MG63 (cell line): ENCODE measurements at regions not wholly inside any gene's neighbourhood (a gene's known extent, or its start where the extent isn't known, plus 50 kb on each side); places are given as distances from the start of the nearest gene placed in this dataset.

Source experiments
- DNase-seq: peaks from one replicate; pipeline ENCODE4 v3.0.0-alpha.2; 2020
- H3K27me3 ChIP-seq: fragments of 250-450 bp; sonication (Bioruptor Pico); 2 replicates; pipeline ENCODE4 v1.5.1; 2020; ENCODE audit warnings: mild to moderate bottlenecking, moderate library complexity
- H3K36me3 ChIP-seq: fragments of 250-450 bp; sonication (Bioruptor Pico); 2 replicates; pipeline ENCODE4 v1.5.1; 2020; ENCODE audit warnings: mild to moderate bottlenecking, moderate library complexity
- H3K4me3 ChIP-seq: fragments of 250-450 bp; sonication (Bioruptor Pico); 2 replicates; pipeline ENCODE4 v1.5.1; 2020; ENCODE audit warnings: mild to moderate bottlenecking, moderate library complexity
- H3K9me3 ChIP-seq: fragments of 250-450 bp; sonication (Bioruptor Pico); 2 replicates; pipeline ENCODE4 v1.5.1; 2020; ENCODE audit warnings: mild to moderate bottlenecking, moderate library complexity

DNA sequence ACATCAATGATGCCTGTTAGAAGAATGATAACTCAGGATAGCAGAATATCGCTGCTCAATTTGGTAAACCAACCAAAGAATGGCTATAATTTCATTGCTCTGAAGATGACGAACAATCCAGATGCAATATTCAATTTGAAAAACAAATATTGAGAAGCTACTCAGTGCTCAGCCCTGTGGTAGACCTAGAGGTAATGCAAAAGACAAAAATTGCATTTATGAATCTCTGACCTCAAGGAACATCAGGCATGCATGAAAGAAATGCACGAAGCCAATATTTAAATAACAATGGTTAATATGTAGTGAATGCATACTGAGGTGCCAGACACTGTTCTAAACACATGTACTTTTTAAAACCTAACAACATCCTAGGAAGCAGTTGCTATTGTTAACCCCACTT lies 298.6 kb upstream of the TMTC1 start:
- peaks cover 8% of the 10 kb centered on the region for H3K27me3 ChIP-seq
- no peak overlapping the region for H3K4me3 ChIP-seq
- no peaks in the 10 kb centered on the region for H3K36me3 ChIP-seq
- no peaks in the 10 kb centered on the region for H3K9me3 ChIP-seq
- DNase-seq = no peak

DNA sequence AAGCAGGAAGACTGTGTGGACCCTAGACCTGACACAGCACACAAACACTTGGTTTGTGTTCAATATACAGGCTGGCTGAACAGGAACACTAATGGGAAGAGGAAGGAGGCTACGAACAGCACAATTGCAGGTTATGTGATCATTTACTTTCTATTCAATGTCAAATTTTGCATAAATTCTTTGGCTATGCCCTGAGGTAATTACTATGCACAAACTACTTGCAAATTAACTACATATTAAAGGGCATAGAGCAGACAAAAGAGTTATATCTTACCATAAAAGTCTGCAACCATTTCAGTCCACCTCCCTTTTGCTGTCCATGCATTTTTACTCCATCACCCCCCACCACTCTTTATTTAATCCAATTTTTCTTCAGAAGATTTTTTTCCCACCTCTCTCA lies 291.2 kb upstream of the TMTC1 start:
- Histone ChIP-seq H3K36me3 (no peaks in the 10 kb centered on the region), H3K27me3 (peaks cover 8% of the 10 kb centered on the region), H3K4me3 (no peak overlapping the region), H3K9me3 (no peaks in the 10 kb centered on the region)
- no peak for DNase-seq

DNA sequence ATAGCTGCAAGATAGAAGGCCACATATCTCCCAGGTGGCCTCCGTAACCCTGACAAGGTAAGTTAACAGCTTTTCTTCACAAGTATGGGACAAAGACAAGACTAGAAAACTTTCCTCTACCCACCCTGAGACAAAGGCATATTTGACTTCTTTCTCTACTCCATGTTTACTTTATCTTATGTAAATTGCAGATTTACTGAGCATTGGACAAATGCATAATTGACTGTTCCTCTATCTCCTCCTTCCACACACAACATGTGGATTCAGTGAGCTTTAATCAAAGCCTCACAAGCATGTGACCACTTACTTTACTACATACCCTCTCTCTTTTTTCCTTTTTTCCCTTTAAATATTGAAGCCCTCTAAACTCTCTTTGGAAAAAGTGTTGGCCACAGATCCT lies 289.1 kb upstream of the TMTC1 start:
- Histone ChIP-seq H3K36me3 (no peaks in the 10 kb centered on the region), H3K4me3 (no peak overlapping the region), H3K27me3 (no peaks in the 10 kb centered on the region), H3K9me3 (no peaks in the 10 kb centered on the region)
- DNase-seq = no peak

DNA sequence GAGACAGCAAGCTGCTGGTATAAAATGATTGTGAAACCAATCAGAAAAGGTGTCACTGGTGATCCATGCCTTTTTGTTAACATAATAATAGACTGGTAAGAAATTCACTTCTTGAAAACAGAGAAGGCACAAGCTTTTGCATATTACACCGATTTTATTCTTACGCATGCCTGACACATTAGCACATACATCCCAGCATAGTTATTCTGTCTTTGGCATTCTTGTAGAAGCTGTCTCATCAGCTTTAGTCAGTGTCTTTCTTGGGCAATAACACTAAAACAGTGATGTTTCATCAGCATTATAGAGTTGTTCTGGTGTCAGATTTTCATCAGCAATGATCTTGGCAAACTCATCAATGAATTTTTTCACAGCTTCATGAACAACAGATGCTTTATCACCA lies 283.4 kb upstream of the TMTC1 start:
- Histone ChIP-seq H3K4me3 (no peak overlapping the region), H3K9me3 (no peaks in the 10 kb centered on the region), H3K27me3 (no peaks in the 10 kb centered on the region), H3K36me3 (no peaks in the 10 kb centered on the region)
- no peak for DNase-seq

DNA sequence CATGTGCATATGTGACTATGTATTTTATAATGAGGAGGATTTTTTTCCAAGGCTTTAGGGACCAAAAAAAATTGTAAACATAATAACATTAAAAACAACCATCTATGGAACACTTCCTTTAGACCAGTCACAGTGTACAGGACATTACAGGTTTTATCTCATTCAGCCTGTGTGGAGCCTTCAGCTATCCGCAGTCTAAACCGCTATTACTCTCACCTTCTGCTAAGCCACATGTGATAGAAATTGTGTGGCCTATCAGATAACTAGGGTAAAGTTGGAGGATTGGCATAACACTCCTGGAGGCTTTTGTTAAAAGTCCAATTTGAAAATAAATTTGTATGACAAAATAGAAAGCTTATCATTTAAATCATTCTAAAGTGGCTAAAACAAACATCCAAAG lies 281.2 kb upstream of the TMTC1 start:
- Histone ChIP-seq H3K4me3 (no peak overlapping the region), H3K36me3 (no peaks in the 10 kb centered on the region)
- no peak for DNase-seq

DNA sequence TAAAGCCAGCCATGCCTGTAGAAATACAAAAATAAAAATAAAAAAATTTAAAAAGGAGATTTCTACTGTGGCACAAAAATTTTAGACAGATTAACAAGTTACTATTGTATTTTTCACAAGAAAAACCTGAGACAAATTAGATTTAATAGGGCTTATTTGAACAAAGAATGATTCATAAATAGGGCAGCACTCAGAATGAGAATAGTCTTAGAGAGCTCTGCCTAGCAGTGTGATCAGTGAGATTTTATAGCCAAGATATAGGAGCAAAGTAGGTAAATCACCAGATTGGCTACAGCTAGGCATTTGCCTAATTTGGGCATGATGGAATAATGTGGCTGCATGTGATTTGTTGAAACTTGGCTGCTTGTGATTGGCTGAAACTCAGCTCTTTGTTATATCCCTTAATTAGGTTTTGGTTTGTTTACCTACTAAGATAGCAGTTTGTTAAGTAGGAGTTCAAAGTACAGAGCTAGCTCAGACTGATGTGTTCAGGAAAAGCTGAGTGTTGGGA lies 279.7 kb upstream of the TMTC1 start:
- DNase-seq = no peak
- Histone ChIP-seq H3K27me3 (no peaks in the 10 kb centered on the region), H3K4me3 (no peak overlapping the region), H3K36me3 (no peaks in the 10 kb centered on the region), H3K9me3 (no peaks in the 10 kb centered on the region)

More for the DNA sequence above, 281.2 kb upstream of the TMTC1 start:
- Histone ChIP-seq H3K9me3 (no peaks in the 10 kb centered on the region), H3K27me3 (no peaks in the 10 kb centered on the region)

DNA sequence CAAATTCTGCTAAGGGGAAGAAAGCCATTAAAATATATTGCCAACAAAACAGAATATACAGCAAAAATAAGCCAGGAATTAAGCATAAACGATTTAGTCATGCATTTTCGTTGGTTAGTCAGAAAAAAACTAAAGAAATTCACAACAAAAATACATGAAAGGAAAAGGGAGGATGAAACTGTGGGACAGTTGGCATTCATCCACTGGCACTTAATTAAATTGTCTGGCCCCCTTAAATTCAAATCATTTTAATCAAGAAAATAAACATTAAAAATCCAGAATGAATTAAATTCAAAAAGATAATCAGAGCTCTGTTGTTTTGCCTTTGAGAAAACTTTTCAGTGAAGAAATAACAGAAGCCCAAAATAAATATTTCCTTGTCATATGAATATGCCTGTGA lies 264.6 kb upstream of the TMTC1 start:
- Histone ChIP-seq H3K27me3 (no peaks in the 10 kb centered on the region), H3K36me3 (no peaks in the 10 kb centered on the region), H3K4me3 (no peak overlapping the region), H3K9me3 (no peaks in the 10 kb centered on the region; the same call in 1 of the 2 replicates)
- DNase-seq = no peak

DNA sequence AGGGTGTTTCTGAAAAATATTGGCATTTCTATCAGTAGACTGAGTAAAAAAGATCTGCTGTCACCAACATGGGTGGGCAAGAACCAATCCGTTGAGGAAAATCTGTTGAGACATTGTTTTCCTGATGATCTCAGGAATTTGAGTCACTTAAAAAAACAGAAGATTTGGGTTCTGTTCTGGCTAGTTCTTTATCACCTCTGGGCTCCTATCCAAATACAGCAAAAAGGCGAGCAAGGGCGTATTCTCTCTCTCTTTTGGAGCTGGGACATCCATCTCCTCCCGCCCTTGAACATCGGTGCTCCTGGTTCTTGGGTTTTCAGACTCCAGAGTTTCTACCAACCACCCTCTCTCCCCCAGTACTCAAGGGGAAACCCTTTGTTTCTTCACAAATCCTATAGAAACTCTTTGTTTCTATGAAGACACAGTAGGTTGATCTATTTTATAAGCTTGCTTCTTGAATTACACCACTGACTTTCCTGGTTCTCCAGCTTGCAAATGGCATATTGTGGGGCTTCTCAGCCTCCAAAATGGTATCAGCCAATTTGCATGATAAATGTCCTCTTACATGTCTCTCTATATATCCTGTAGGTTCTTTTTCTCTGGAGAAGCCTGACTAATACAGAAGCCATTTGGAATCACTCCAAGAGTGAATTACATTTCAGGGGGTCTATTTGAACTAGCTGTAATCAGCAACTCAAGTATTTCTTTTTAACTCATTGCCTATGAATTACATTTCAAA lies 263.9 kb upstream of the TMTC1 start:
- no peak overlapping the region for H3K4me3 ChIP-seq
- H3K36me3 ChIP-seq = no peaks in the 10 kb centered on the region
- DNase-seq = peak; percentile 17
- no peaks in the 10 kb centered on the region for H3K27me3 ChIP-seq
- no peaks in the 10 kb centered on the region for H3K9me3 ChIP-seq

DNA sequence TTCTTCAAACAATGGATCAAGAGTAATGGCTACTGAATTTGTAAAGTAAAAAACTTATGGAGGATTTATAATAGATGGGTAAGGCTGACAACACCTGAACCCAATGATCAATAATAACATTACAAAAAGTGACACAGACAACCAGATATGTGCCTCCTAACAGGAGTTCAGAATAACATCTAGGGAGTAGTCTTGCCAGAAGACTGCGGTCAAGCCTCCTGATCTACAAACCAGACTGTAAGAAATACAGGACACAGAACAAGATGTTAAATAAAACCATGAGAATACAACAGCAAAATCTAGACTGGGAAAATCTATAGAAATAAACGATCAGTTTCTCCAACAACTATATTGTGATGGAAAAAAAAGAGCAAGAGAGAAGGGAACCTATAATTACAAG lies 262.6 kb upstream of the TMTC1 start:
- no peaks in the 10 kb centered on the region for H3K27me3 ChIP-seq
- DNase-seq = no peak

DNA sequence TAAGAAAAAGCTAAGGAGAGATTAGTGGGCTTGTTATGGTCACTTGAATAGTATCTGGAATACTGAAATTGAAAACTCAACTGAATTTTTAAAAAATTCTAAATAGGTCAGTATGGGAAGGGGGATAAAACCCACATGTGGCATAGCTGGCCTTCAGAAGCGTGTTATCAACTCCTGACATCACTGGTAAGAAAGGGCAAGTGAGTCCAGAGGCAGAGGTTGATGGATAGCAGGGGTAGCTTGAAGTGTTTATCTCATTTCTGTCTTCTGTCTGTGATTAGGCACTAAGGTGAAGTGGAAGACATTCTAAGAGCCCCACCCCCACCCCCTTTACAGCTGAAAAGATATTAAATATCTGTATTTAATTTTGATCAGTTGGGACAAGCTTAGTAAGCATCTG lies 261.4 kb upstream of the TMTC1 start:
- Histone ChIP-seq H3K36me3 (no peaks in the 10 kb centered on the region), H3K27me3 (no peaks in the 10 kb centered on the region), H3K4me3 (no peak overlapping the region), H3K9me3 (peaks cover 1% of the 10 kb centered on the region; the same call in 1 of the 2 replicates)
- no peak for DNase-seq

More for the DNA sequence above, 262.6 kb upstream of the TMTC1 start:
- H3K4me3 ChIP-seq = no peak overlapping the region
- no peaks in the 10 kb centered on the region for H3K36me3 ChIP-seq
- H3K9me3 ChIP-seq = no peaks in the 10 kb centered on the region

DNA sequence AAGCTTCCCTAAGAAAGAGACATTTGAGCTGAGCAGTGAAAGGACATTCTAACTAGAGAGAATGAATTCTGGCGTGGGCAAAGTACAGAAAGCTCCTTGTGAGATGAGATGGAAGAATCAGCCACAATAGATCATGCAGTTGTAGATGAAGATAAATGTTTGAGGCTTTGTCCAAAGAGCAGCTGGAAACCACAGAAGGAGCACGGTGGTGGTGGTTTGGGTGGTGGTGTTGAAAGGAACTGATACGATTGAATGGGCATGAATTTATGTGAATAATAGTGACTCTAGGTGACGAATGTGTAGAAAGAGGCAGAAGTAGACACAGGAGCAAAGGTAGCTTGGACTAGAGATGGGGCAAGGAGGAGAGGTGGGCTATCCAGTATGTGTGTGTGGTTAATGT lies 260.5 kb upstream of the TMTC1 start:
- DNase-seq = no peak
- H3K27me3 ChIP-seq = no peaks in the 10 kb centered on the region
- peaks cover 1% of the 10 kb centered on the region; the same call in 1 of the 2 replicates for H3K9me3 ChIP-seq
- H3K36me3 ChIP-seq = no peaks in the 10 kb centered on the region
- no peak overlapping the region for H3K4me3 ChIP-seq

DNA sequence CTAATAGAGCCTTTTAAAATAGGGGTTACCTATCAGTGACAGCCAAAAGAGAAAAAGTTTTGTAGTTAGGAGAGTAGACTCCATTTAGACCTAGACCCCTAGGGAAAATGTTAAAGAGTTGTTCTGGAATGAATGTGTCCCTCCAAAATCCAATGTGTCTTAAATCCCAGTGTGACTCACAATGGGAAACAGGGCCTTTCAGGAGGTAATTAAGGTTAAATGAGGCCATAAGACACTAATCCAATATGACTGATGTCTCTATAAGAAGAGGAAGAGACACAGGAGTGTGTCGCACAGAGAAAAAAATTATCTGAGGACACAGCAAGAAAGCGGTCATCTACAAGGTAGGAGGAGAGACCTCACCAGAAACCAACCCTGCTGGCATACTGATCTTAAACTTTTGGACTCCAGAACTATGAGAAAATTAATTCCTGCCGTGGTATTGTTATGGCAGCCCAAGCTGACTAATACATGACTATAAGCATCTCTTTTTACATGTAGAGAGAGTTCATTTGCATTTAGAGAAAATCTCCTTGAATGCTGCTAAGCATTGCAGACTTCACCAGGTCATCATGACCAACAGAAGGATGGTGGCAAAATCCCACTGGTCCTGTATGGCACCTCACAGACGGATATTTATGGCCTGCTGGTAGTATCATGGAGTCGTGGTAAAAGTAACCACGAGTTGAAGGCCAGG lies 259.6 kb upstream of the TMTC1 start:
- no peak for DNase-seq
- peaks cover 1% of the 10 kb centered on the region; the same call in 1 of the 2 replicates for H3K9me3 ChIP-seq
- no peaks in the 10 kb centered on the region for H3K36me3 ChIP-seq
- H3K4me3 ChIP-seq = no peak overlapping the region
- no peaks in the 10 kb centered on the region for H3K27me3 ChIP-seq

DNA sequence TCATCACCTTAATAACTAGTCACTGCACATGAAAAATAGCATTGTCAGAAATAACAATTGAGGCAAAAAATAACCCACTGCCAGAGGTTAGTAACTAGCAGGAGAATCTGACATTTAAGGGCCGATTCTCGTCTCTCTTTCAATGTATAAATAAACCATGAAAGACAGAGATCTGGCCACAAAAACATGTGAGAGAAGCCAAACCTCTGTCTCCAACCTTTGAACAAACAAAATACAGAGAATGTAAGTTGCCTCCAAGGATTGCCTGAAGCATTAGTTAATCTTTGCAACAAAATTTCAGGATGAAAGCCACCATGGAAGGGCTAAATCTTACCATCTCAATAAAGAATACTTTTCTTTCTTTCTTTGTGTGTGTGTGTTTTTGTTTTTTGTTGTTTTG lies 257.4 kb upstream of the TMTC1 start:
- DNase-seq = no peak
- Histone ChIP-seq H3K36me3 (no peaks in the 10 kb centered on the region), H3K27me3 (no peaks in the 10 kb centered on the region), H3K9me3 (peaks cover 1% of the 10 kb centered on the region), H3K4me3 (no peak overlapping the region)

DNA sequence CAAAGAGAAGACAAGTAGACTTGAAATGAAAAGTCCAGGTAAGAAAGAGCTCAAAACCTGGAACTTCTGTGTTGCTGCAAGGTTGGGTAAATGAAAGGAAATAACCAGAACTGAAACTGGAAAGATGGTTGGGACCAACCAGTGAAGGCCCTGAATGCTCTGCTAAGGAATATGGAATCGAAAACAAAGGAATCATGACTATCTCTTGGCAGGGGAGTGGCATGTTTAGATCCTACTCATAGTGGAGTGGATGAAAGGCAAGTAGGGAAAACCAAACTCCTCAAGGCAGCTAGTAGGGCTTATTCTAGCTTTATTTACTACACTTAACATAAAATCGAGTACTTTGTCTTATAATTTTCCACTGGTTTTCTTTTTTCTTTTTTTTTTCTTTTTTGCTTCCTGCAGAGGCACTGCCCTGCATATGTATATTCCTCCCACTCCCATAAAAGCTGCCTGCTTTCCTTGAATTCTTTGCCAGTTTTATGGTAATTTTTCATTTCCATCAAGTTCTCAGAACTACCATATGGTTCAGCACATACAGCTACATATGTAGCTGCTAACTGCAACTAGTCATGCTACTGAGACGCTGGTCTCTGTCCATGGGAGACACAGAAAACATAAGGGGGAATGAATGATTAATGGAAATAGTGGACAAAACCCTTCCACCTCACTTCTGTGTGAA lies 247.1 kb upstream of the TMTC1 start:
- no peak overlapping the region for H3K4me3 ChIP-seq
- peaks cover 4% of the 10 kb centered on the region for H3K9me3 ChIP-seq
- no peak for DNase-seq
- H3K27me3 ChIP-seq = no peaks in the 10 kb centered on the region
- no peaks in the 10 kb centered on the region for H3K36me3 ChIP-seq

DNA sequence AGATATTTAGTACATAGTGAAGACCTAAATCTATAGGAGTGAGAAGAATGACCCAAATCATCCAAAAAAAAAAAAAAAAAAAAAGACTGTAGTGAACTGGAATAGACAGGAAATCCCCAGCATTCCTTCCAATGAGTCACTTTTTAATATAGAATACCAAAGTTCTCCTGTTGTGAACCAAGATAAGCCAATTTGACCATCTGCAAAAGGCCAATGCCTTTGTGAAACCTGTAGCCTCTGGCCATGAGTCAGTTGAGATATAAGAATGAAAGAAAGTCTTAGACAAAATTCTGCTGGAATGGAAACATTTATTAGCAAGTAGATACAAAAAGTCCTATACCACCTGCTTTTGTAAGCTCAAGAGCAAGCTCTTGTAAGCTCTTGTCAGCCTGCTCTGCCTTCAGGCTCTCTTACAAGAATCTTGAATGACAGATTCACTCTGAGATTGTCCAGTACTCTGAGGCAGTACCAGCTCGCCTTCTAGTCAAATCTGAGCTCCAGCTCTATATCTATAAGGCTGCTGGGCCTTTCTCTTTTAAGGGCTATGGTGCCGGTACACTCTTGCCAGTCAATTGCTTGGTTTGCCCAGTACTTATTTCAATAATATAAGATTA lies 243.0 kb upstream of the TMTC1 start:
- Histone ChIP-seq H3K9me3 (peaks cover 18% of the 10 kb centered on the region), H3K4me3 (no peak overlapping the region), H3K27me3 (no peaks in the 10 kb centered on the region), H3K36me3 (no peaks in the 10 kb centered on the region)
- peak; percentile 52 for DNase-seq

DNA sequence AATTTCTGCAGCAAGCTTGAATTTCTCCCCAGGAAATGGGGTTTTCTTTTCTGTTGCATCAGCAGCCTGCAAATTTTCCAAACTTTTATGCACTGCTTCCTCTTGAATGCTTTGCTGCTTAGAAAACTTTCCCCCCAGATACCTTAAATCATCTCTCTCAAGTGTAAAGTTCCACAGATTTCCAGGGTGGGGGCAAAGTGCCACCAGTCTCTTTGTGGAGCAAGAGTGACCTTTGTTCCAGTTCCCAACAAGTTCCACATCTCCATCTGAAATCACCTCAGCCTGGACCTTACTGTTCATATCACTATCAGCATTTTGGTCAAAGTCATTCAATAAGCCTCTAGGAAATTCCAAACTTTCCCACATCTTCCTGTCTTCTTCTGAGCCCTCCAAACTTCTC lies 241.6 kb upstream of the TMTC1 start:
- no peak overlapping the region for H3K4me3 ChIP-seq
- peaks cover 18% of the 10 kb centered on the region for H3K9me3 ChIP-seq
- no peaks in the 10 kb centered on the region for H3K27me3 ChIP-seq
- no peaks in the 10 kb centered on the region for H3K36me3 ChIP-seq
- no peak for DNase-seq

DNA sequence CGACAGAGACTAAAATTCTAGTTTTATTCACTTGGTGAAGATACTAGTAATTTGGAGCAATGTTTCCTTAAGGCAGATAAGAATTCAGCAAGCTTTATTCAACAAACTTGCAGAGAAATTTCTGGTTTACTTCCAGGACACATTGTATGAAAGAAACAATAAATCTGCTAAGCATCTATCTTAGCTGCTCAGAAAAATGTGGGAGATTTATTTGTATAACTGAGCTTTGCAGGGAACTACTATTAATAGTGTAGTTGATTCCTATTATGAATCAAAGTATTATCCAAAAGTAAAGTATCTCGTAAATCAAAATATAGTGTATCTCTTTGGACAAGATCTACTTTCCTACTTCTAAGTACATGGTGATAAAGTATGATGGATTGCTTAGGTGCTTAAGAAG lies 239.4 kb upstream of the TMTC1 start:
- Histone ChIP-seq H3K9me3 (peaks cover 18% of the 10 kb centered on the region), H3K36me3 (no peaks in the 10 kb centered on the region), H3K27me3 (no peaks in the 10 kb centered on the region), H3K4me3 (no peak overlapping the region)
- DNase-seq = no peak
